GM18502 (cell line): ENCODE measurements at regions not wholly inside any gene's neighbourhood (a gene's known extent, or its start where the extent isn't known, plus 50 kb on each side); places are given as distances from the start of the nearest gene placed in this dataset.

Experiments
- ATAC-seq: cut with Tn5 transposase; IDR thresholded peaks from one replicate; pipeline ENCODE4 v1.9.1; 2021; ENCODE audit warnings: mild to moderate bottlenecking; ENCODE audit not compliant: unreplicated experiment, poor library complexity

GRCh38 chr2:164112105-164112504 is 376.3 kb upstream of the FIGN start:
- no peak for ATAC-seq

GRCh38 chr2:164110515-164110914 is 374.7 kb upstream of the FIGN start:
- no peak for ATAC-seq

GRCh38 chr2:164109006-164109405 is 373.2 kb upstream of the FIGN start:
- ATAC-seq = no peak

- ATAC-seq = no peak
Observed at GRCh38 chr2:164103271-164103670, 367.5 kb upstream of the FIGN start.

GRCh38 chr2:164102366-164102765 is 366.6 kb upstream of the FIGN start:
- no peak for ATAC-seq

GRCh38 chr2:164091673-164092072 is 355.9 kb upstream of the FIGN start:
- no peak for ATAC-seq

GRCh38 chr2:164090533-164090932 is 354.7 kb upstream of the FIGN start:
- ATAC-seq = no peak

GRCh38 chr2:164084066-164084465 is 348.3 kb upstream of the FIGN start:
- ATAC-seq = no peak

GRCh38 chr2:164080486-164080885 is 344.7 kb upstream of the FIGN start:
- no peak for ATAC-seq

- ATAC-seq = no peak
Observed at GRCh38 chr2:164079258-164079657, 343.4 kb upstream of the FIGN start.

- ATAC-seq = no peak
Observed at GRCh38 chr2:164078421-164078820, 342.6 kb upstream of the FIGN start.

GRCh38 chr2:164073101-164074074 is 337.6 kb upstream of the FIGN start:
- ATAC-seq = no peak

GRCh38 chr2:164069540-164069939 is 333.7 kb upstream of the FIGN start:
- ATAC-seq = no peak

- ATAC-seq = no peak
Observed at GRCh38 chr2:164068063-164068462, 332.3 kb upstream of the FIGN start.

GRCh38 chr2:164066095-164066494 is 330.3 kb upstream of the FIGN start:
- no peak for ATAC-seq

GRCh38 chr2:164065038-164065437 is 329.2 kb upstream of the FIGN start:
- no peak for ATAC-seq

- peak; percentile 76 for ATAC-seq
Observed at GRCh38 chr2:164061129-164061746, 325.4 kb upstream of the FIGN start.

- no peak for ATAC-seq
Observed at GRCh38 chr2:164060031-164060430, 324.2 kb upstream of the FIGN start.

- ATAC-seq = no peak
Observed at GRCh38 chr2:164055623-164056022, 319.8 kb upstream of the FIGN start.

- no peak for ATAC-seq
Observed at GRCh38 chr2:164054651-164055050, 318.8 kb upstream of the FIGN start.

GRCh38 chr2:164053021-164053420 is 317.2 kb upstream of the FIGN start:
- ATAC-seq = no peak

- no peak for ATAC-seq
Observed at GRCh38 chr2:164052006-164052405, 316.2 kb upstream of the FIGN start.
